ENCODE measurements at regions not wholly inside any gene's neighbourhood (a gene's known extent, or its start where the extent isn't known, plus 50 kb on each side); places are given as distances from the start of the nearest gene placed in this dataset.
A peak's percentile ranks its signal among the peaks of the same experiment; 100 is the strongest.
"Not testable (repeated sequence)": the region's sequence is repeated elsewhere in the genome, so short reads cannot be mapped to it uniquely, and the experiment has no call there.

GRCh38 chr7:73156510-73157168, 70.8 kb upstream of the SPDYE9 start:
- H3K36me3 Mint-ChIP-seq (ENCODE audit: low read depth); H3K9me3 Mint-ChIP-seq; H3K27me3 Mint-ChIP-seq (ENCODE audit: insufficient read depth): not testable (repeated sequence)

GRCh38 chr7:73154586-73155038, 68.8 kb upstream of the SPDYE9 start:
- peak; percentile 63 for DNase-seq

More at GRCh38 chr7:73156510-73157168, 70.8 kb upstream of the SPDYE9 start:
- not testable (repeated sequence) for H3K4me3 Mint-ChIP-seq; H3K27ac Mint-ChIP-seq; DNase-seq; H3K4me1 Mint-ChIP-seq (ENCODE audit: low read depth)

GRCh38 chr7:73153921-73154585, 68.2 kb upstream of the SPDYE9 start:
- DNase-seq; H3K4me1 Mint-ChIP-seq (ENCODE audit: low read depth); H3K36me3 Mint-ChIP-seq (ENCODE audit: low read depth); H3K27ac Mint-ChIP-seq; H3K27me3 Mint-ChIP-seq (ENCODE audit: insufficient read depth); H3K9me3 Mint-ChIP-seq; H3K4me3 Mint-ChIP-seq: not testable (repeated sequence)

More at GRCh38 chr7:73154586-73155038, 68.8 kb upstream of the SPDYE9 start:
- not testable (repeated sequence) for H3K9me3 Mint-ChIP-seq; H3K27ac Mint-ChIP-seq; H3K4me1 Mint-ChIP-seq (ENCODE audit: low read depth); H3K27me3 Mint-ChIP-seq (ENCODE audit: insufficient read depth); H3K36me3 Mint-ChIP-seq (ENCODE audit: low read depth)
- H3K4me3 Mint-ChIP-seq: 0 out of 2 replicates have a peak overlapping the region, but pooled peaks have one; percentile 43

- not testable (repeated sequence) for H3K9me3 Mint-ChIP-seq; H3K27ac Mint-ChIP-seq; H3K36me3 Mint-ChIP-seq (ENCODE audit: low read depth); H3K27me3 Mint-ChIP-seq (ENCODE audit: insufficient read depth); H3K4me1 Mint-ChIP-seq (ENCODE audit: low read depth); DNase-seq; H3K4me3 Mint-ChIP-seq
Observed at GRCh38 chr7:73148570-73148969, 62.7 kb upstream of the SPDYE9 start.

GRCh38 chr7:73147681-73148080, 61.8 kb upstream of the SPDYE9 start:
- not testable (repeated sequence) for H3K4me1 Mint-ChIP-seq (ENCODE audit: low read depth); H3K4me3 Mint-ChIP-seq; H3K27ac Mint-ChIP-seq; DNase-seq; H3K27me3 Mint-ChIP-seq (ENCODE audit: insufficient read depth); H3K36me3 Mint-ChIP-seq (ENCODE audit: low read depth); H3K9me3 Mint-ChIP-seq

- H3K27ac Mint-ChIP-seq; H3K4me1 Mint-ChIP-seq (ENCODE audit: low read depth): not testable (repeated sequence)
Observed at GRCh38 chr7:73143993-73144392, 58.2 kb upstream of the SPDYE9 start.

GRCh38 chr7:73137922-73138321, 52.1 kb upstream of the SPDYE9 start:
- not testable (repeated sequence) for DNase-seq; H3K4me1 Mint-ChIP-seq (ENCODE audit: low read depth); H3K36me3 Mint-ChIP-seq (ENCODE audit: low read depth); H3K27me3 Mint-ChIP-seq (ENCODE audit: insufficient read depth); H3K9me3 Mint-ChIP-seq; H3K27ac Mint-ChIP-seq; H3K4me3 Mint-ChIP-seq

More at GRCh38 chr7:73143993-73144392, 58.2 kb upstream of the SPDYE9 start:
- not testable (repeated sequence) for H3K9me3 Mint-ChIP-seq; H3K4me3 Mint-ChIP-seq; H3K36me3 Mint-ChIP-seq (ENCODE audit: low read depth); DNase-seq; H3K27me3 Mint-ChIP-seq (ENCODE audit: insufficient read depth)
